GM18499 (cell line): ENCODE measurements at regions not wholly inside any gene's neighbourhood (a gene's known extent, or its start where the extent isn't known, plus 50 kb on each side); places are given as distances from the start of the nearest gene placed in this dataset.
"Not testable (repeated sequence)": the region's sequence is repeated elsewhere in the genome, so short reads cannot be mapped to it uniquely, and the experiment has no call there.

Source experiments
- ATAC-seq: cut with Tn5 transposase; IDR thresholded peaks from one replicate; pipeline ENCODE4 v1.9.1; 2021; ENCODE audit warnings: moderate number of reproducible peaks; ENCODE audit not compliant: insufficient read depth, unreplicated experiment

DNA sequence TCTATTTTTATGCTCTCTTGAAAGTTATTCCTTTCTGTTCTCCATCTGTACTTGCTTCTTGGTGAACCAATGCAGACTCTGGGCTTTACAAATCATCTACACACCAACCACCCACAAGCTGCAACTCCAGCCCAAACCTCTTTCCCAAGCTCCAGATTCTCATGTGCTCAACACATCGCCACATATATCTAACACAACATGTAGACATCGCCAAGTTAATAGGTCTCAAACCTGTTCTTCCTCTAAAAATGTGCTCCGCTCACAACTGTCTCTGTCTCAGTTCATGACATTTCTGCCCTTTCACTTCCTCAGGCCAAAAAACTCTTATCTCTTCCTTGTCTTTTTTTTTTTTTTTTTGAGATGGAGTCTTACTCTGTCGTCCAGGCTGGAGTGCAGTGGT lies 95.7 kb upstream of the EEPD1 start:
- no peak for ATAC-seq

DNA sequence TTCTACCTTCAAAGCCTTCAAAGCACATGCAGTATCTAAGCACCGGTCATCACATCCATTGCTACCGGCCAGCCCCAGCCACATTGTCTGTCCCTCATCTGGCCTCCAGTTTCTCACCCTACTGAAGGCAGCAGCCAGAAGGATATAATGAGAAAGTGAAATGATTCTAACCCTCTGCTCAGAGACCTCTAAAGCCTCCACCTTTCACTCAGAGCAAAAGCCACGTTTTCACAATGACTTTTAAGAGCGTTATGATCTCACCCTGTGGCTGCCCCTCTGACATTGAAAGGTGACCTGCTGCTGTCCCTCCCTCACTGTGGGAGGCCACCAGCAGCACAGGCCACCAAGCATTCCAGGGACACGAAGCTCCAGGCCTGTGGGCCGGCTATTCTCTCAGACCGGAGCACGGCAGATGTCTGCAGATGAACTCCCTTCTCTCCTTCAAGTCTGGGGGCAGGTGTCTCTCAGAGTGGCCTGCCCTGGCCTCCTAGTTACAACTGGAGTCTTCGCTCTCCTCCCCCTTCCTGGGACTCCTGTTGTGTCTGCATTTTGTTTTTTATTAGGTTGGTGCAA lies 94.9 kb upstream of the EEPD1 start:
- ATAC-seq = peak; percentile 71

DNA sequence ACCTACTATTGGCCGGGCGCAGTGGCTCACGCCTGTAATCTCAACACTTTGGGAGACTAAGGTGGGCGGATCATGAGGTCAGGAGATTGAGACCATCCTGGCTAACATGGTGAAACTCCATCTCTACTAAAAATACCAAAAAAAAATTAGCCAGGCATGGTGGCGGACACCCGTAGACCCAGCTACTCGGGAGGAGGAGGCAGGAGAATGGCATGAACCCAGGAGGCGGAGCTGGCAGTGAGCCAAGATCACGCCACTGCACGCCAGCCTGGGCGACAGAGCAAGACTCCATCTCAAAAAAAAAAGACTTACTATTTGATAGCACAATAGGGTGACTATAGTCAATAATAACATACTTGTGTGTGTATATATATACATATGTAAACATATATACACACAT lies 92.7 kb upstream of the EEPD1 start:
- not testable (repeated sequence) for ATAC-seq

DNA sequence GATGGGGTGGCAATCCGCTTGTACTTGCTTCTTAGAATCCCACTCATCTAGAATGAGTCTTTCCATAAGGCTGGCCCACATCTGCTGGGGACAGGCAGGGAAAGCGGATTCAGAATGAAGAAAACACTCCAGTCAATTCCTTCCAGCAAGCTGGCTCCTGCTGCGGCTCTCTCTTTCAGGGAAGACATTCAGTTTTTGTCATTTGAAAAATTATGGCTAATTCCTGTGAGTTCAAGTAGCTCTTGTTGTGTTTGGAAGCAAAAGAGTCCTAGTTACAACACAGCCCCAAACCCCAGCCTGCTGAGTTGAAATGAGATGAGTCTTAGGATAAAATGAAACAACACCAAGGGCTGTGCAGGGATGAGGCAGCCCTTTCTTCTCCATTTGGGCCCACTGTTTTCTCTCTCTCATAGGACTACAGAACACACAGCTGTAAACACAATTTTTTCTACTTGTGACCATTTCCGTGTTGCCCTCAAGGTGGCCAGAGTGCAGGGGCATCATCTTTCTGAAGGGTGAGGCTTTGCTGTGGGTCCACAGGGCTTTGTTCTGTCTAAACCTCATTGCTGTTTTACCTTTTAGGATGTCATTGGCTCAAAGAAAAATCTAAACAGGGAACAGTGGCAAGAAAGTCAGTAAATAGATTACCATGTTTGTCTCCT lies 90.8 kb upstream of the EEPD1 start:
- no peak for ATAC-seq

DNA sequence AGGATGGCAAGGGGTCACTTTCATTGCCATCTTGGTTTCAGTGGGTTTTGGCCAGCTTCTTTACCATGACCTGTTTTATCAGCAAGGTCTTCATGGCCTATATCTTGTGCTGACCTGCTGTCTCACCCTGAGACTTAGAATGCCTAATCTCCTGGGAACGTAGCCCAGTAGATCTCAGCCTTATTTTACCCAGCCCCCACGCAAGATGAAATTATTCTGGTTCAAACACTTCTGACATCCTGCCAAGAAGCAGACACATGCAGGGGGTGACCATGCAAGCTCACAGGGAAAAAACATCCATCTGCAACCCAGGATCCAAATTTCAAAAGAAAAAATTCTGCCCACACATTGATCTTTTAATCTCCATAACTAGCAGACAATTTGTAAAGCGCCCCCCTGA lies 88.4 kb upstream of the EEPD1 start:
- no peak for ATAC-seq

DNA sequence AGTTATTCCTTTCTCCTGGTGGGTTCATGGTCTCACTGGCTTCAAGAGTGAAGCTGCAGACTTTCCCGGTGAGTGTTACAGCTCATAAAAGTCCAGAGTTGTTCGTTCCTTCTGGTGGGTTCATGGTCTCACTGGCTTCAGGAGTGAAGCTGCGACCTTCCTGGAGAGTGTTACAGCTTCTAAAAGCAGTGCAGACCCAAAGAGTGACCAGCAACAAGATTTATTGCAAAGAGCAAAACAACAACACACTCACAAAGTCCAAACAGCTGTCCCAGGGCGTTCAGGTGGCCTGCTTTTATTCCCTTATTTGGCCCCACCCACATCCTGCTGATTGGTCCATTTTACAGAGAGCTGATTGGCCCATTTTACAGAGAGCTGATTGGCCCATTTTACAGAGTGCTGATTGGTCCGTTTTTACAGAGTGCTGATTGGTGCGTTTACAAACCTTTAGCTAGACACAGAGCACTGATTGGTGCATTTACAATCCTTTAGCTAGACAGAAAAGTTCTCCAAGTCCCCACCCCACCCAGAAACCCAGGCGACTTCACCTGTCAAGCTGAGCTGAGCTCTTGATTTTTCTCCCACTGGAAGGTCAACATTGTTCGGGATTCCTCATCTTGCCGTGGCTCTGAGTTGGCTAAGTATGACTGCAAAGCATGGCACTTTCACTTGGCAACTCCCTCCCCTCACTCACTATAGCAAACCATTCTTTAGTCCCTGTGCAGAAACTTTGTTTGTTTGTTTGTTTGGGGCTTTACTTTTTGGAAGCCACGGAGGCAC lies 87.3 kb upstream of the EEPD1 start:
- ATAC-seq = not testable (repeated sequence)

DNA sequence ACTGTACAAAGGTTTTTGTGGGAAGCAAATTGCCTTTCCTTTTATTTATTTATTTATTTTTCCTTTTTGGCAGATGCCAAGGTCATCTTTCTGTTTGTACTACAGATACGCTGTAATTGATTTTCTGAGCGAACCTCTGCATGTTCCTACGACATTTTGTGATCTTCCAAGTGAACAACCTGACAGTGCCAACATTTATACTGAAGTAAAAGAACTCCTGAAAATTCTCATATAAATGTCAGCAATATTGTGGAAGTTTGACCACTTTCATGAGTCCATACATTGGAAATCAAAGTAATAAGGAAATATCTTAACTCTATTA lies 86.8 kb upstream of the EEPD1 start:
- no peak for ATAC-seq

DNA sequence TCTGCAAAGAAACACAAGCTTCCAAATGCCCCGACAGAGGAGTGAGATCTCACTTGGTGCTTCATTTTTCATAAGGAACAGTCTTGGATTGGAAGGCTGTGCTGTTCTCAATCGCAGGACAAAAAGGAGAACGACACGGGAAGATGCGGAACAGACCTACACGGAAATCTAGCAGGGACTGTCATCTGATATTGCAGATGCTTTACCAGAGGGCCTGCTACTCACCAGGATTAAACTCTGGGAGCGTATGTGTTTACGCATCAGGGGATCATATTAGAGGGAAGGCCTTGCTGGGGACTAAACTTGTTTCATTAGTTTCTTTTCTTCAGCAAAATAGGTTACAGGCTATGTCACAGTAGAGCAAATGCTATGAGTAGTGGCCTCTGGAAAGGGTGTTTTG lies 82.8 kb upstream of the EEPD1 start:
- no peak for ATAC-seq

DNA sequence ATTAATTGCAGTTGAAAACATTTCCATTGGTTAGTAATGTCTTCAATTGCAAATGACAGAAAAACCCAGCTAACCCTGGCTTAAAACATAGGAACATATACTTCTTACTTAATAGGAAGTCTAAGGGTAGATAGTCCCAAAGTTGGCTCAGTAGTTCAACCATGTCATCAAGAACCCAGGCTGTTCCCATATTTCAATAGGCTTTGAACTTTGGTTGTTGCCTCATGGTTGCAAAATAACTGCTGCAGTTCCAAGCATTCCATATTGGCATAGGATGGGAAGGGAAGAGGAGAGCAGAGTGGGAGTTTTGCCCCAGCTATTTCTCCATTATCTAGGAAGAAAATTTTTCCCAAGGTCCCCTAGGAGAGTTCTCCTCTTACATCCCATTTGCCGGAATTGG lies 81.4 kb upstream of the EEPD1 start:
- ATAC-seq = no peak

DNA sequence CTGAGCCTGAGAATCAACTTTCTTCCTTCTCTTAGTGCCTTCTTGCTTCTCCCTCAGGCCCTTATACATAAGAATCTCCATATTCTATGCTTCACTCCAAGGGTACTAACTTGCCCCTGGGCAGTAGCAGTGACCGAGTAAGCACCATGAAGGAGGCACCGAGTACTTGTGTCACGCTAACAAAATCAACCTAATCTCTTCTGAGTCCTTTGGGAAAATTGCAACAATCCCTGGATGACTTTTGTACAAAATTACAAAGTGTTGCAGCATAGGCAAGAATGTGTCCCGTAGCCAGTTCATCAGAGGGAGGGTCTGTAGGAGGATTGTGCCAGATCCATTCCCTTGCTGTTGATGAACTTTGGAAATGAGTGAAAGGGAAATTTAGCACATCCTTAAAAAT lies 80.4 kb upstream of the EEPD1 start:
- no peak for ATAC-seq

DNA sequence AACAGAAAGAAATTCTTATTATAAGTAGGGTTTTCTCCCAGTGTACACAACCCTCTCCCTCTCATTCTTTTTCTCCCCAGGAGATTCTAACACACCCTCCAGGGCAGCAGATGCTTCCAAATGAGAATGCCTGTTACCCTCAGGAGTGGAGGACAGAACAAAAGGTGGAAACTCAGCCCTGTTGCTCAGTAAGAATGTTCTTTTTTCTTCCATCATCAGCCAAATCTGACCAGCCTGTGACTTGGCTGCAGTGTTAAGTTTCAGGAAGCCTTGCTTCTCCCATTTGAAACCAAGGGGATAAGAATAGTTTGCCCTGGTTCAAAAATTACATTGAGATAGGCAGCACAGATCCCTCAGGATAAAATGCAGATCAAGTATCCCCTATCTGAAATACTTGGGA lies 77.5 kb upstream of the EEPD1 start:
- no peak for ATAC-seq

DNA sequence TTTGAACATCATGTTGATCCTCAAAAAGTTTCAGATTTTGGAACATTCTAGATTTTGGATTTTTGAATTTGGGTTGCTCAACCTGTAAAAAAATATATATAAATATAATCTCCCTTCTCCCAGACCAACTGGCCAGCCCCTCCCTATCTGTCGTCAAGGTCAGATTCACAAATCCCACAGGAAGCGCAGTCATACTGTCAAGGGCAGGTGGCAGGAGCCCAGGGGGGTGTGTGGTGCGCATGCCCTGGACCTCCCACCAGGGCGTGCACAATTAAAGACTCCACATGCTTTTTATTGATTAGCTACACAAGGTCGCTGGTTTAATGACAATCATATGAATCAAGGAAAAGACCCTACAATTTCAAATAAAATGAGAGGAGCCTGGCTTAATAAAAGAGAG lies 77.0 kb upstream of the EEPD1 start:
- no peak for ATAC-seq

DNA sequence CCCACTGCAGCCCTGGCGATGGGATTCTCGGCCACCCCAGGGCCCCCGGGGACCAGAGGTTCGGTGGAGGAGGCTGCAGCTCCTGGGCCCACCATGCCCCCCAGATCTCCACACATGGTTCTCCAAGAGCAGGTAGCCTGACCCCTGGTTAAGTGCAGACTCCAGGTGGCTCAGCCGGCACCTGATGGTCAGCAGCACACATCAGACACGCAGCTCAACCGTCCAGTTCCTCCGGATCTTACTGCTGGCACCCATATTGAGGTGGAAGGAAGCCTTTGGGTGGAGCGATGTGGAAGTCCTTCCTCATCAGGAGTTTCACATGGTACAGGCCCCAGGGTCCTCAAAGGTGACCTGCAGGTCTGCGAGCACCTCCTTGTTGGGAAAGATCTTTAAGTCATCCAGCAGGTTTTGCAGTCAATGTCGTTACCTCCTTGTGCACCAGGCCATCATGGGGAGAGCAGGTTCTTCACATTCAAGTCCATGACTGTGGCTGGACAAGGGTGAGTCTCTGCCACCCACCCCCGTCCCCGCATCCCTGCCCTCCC lies 74.2 kb upstream of the EEPD1 start:
- ATAC-seq = no peak

DNA sequence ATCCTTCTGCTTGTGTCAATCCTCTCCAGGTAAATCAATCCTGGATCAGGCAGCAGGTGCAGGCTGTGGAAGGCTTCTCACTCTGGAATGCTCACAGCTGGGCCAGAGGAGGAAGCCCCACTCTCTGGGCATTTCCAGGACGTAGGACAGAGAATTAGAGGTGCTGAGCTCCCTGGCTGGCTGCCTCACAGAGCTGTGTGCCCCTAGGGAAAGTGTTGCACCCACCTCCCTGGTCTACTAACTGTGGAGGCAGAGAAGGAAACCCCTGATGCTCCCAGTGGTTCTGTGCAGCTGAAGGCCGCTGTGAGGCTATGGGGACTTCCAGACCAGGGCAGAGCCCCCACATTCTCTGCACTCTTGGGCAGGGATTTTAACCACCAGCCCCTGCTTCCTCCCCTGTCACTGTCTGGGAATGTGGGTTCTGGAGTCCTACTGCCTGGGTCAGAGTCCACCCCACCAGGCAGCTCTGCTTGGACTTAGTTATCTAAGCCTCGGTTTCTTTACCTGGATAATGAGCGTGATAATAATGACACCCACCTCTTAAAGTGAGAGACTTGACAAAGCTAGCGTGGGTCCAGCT lies 73.5 kb upstream of the EEPD1 start:
- no peak for ATAC-seq

DNA sequence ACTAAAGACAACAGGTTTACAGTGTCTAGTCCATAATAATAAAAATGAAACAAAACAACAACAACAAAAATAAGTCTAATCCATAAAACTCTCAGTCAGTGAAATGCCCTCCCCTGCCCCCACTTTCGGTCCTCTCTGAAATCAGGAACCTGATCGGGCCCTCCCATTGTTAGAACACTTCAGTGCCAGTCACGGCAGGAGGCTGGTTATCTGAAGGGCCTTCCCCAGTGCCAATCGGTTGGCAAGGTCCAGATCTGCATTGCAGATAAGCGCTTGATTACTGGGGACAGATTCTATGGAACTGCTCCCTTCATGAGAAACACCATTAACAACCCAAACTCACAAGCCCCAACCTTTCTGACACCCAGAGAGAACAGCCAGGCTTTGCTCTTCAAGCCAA lies 72.2 kb upstream of the EEPD1 start:
- ATAC-seq = no peak

DNA sequence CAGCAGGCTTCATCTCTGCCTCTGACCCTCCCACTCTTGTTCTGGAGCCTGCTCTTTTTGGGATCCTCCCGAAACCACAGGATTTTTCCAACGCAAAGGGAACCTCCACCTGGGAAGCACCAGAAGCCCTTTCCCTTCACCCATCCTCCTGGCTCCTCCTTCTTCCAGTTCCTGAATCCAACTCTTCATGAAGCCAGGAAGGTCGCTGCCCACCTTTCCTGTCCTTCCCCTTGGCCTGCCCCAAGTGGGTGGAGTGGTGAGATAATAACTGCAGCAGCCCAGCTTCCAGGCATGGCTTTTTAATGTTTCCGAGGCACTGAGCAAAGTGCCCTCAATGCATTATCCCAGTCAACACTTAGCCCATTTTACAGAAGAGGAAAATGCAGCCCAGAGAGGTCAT lies 70.8 kb upstream of the EEPD1 start:
- no peak for ATAC-seq

DNA sequence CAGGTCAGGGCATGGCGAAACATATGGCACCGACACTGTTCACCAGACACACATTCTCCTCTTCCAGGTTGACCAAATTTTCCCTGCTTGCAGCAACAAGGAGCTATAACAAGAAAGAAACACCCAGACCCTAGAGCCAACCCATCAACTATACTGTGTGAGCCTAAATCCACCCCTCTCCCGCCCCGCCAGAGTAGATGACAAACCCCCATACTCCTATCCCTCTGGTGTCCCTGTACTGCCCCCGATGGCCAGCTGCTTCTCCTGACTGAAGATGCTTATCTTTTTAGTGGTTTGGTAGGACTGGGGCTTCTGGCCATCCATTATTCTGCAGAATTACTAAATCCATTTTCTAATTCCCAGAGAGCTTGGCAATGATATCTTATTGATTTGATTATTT lies 70.1 kb upstream of the EEPD1 start:
- no peak for ATAC-seq

DNA sequence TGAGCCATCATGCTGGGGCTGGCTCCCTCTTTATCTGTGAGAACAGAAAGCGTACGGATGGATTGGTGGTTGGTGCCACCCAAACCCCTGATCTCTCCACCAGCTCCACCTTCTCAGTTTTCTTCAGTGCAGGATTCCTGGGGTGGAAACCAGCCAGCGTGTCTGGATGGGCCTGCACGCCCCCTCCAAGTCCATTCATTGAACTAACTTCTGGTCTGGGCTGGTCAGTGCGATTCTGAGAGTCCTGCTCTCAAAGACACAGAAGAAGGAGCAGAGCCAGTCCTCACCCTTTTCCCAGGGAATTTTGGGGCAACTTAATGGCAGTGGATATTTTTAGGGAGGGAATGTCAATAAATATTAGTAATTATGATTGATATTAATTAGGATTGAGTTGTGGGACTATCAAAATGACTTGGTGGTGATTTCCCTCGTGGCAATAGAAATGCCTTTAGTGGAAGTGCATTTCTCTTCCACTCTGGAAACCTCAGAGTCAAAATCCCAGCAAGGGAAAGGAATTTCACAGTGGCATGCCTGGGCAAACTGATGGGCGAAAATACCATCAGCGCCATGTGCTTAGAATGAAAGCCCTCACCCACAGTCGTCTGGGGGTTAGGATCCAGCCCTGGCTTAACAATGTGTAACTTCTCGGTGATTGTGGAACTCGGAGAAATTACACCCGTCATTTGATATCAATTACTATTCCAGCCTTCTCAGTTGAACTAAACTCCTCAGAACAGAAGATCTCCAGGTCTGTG lies 69.3 kb upstream of the EEPD1 start:
- no peak for ATAC-seq

DNA sequence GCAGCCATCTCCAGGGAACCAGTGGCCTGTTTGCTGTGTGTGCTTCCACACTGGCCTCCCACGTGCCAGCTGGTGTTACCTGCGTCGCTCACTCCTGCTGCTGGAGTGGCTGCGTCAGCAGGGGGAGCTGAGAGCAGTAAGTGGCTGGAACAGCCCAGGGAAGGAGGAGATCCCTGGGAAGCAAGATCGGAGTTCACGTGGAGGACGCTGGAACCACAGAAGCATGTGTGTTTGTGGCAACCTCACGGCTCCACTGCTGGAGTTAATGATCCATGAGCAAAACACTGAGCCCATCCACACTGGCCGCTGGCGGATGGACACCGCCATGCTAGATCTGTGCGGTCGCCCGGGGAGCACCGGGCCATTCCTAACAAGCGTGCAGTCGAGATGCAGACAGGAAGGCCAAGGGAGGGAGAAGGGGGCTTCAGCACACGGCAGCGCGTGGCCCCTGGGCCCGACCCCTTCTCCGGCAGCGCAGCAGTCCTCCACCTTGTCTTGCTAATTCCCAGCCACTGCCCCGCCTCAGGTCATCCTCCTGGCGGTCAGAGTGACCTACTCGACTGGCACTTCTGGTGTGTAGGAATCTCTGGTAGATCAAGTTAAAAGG lies 68.5 kb upstream of the EEPD1 start:
- ATAC-seq = no peak

DNA sequence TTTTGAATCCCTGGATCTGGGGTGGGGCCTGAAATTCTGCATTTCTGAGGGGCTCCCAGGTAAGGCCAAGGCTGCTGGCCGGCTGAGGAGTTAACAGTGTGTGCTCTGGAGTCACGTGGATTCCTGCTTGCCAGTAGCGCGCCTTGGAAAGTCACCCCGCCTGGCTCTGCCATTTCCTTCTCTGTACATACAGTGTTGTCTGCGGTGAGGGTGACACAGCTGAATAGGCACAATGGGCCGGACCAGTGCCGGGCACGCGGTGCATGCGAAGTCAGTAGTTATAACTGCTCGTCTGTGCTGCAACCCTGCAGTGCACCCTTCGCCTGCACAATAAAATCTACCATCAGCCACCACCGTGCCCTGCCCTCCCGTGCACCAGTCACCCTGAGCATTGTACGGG lies 68.0 kb upstream of the EEPD1 start:
- no peak for ATAC-seq
